ENCODE measurements at regions not wholly inside any gene's neighbourhood (a gene's known extent, or its start where the extent isn't known, plus 50 kb on each side); places are given as distances from the start of the nearest gene placed in this dataset.

GRCh38 chr2:102925003-102925402 lies 163.2 kb downstream of the TMEM182 start:
- TF ChIP-seq CTCF (IDR thresholded peaks at IDR 0.05) (no peak), POLR2A (IDR thresholded peaks at IDR 0.05) (no peak), EP300 (IDR thresholded peaks at IDR 0.05; ENCODE audit: low read depth) (no peak), POLR2AphosphoS5 (IDR thresholded peaks at IDR 0.05) (no peak)

All from transverse colon (tissue), 4 donors.